ENCODE measurements at regions not wholly inside any gene's neighbourhood (a gene's known extent, or its start where the extent isn't known, plus 50 kb on each side); places are given as distances from the start of the nearest gene placed in this dataset.

DNA sequence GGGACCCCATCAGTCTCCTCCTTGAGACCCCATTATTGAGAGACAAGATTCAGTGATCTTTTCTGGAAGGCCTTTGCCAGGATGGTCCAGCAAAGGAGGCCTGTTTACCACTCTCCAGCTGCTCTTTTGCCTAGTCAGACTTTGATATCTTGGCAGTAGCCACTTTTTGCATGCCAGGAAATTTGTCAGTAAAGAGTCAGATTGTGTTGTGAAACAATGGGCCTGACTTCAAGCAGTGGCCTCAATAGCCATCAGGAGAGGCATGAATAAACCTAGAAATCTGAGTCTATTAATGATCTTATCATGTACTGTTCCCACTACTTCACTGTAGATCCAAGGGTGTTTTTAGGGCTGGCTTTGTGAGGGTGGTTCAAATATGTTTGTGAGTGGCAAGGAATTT is 479.4 kb downstream of the JRKL start:
- TF ChIP-seq, protein P1, sequence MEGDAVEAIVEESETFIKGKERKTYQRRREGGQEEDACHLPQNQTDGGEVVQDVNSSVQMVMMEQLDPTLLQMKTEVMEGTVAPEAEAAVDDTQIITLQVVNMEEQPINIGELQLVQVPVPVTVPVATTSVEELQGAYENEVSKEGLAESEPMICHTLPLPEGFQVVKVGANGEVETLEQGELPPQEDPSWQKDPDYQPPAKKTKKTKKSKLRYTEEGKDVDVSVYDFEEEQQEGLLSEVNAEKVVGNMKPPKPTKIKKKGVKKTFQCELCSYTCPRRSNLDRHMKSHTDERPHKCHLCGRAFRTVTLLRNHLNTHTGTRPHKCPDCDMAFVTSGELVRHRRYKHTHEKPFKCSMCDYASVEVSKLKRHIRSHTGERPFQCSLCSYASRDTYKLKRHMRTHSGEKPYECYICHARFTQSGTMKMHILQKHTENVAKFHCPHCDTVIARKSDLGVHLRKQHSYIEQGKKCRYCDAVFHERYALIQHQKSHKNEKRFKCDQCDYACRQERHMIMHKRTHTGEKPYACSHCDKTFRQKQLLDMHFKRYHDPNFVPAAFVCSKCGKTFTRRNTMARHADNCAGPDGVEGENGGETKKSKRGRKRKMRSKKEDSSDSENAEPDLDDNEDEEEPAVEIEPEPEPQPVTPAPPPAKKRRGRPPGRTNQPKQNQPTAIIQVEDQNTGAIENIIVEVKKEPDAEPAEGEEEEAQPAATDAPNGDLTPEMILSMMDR (IDR thresholded peaks at IDR 0.05) = no peak
- TF ChIP-seq POLR2A (IDR thresholded peaks at IDR 0.05) (no peak), POLR2AphosphoS5 (IDR thresholded peaks at IDR 0.05) (no peak)
